GM12878 (cell line): ENCODE measurements at regions not wholly inside any gene's neighbourhood (a gene's known extent, or its start where the extent isn't known, plus 50 kb on each side); places are given as distances from the start of the nearest gene placed in this dataset.

Source experiments
- EP300 ChIP-seq, 2 experiments: fragments of 150-350 bp in 1 of 2; IDR thresholded peaks; 2 replicates each; pipeline ENCODE4 v1.6.1; 2011 to 2012; ENCODE audit warnings: low read depth in 2 of 2, low read length in 2 of 2, borderline replicate concordance in 1 of 2, improper control_type of control experiment in 1 of 2, inconsistent platforms in 1 of 2; ENCODE audit not compliant: control insufficient read depth in 1 of 2
- FOXK2 ChIP-seq: fragments of 450-650 bp; IDR thresholded peaks from 2 replicates; pipeline ENCODE4 v1.6.1; 2017; ENCODE audit warnings: mild to moderate bottlenecking, moderate library complexity
- MYB ChIP-seq: fragments of 150-350 bp; IDR thresholded peaks from 2 replicates; pipeline ENCODE4 v1.6.1; 2014; ENCODE audit warnings: mild to moderate bottlenecking, low read depth, low read length, borderline replicate concordance
- PAX8 ChIP-seq: fragments of 450-650 bp; IDR thresholded peaks from 2 replicates; pipeline ENCODE4 v1.6.1; 2017; ENCODE audit warnings: mild to moderate bottlenecking, moderate library complexity
- TF ChIP-seq, protein P1 (sequence below): fragments of 450-650 bp; formaldehyde crosslinking; IDR thresholded peaks from 2 replicates; pipeline ENCODE4 v1.4.0; 2020; ENCODE audit warnings: mild to moderate bottlenecking, moderate library complexity
- TF ChIP-seq, protein P2 (sequence below), 3 experiments: IDR thresholded peaks in 2 of 3; conservative IDR thresholded peaks in 1 of 3; 2 replicates each; pipeline ENCODE4 v1.5.1; 2011; ENCODE audit warnings: low read depth in 3 of 3, low read length in 3 of 3, mild to moderate bottlenecking in 3 of 3, control low read depth in 2 of 3, moderate library complexity in 2 of 3, inconsistent platforms in 1 of 3, mixed read lengths in 1 of 3; ENCODE audit not compliant: control insufficient read depth in 2 of 3, insufficient read depth in 1 of 3; ENCODE audit errors: extremely low read depth in 1 of 3

DNA sequence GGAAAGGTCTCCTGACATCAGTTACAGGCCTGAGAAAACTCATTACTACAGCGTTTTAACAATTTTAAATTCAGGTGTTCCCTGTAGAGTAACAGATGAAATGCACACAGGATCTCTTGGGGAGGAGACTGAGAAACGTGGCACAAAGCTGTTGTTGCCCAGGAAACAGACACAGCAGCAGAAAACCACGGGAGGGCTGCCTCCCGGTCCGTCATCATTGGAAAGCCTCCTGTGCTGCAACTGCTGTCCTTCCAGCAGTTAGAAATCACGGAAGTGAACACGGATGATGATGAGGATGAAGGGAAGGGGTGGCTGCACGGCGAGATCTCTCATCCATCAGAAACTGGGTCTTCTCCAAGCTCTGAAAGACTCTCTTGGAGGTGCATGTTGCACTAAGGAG lies 94.6 kb upstream of the RNF32 start (continued):
- TF ChIP-seq, protein P1, sequence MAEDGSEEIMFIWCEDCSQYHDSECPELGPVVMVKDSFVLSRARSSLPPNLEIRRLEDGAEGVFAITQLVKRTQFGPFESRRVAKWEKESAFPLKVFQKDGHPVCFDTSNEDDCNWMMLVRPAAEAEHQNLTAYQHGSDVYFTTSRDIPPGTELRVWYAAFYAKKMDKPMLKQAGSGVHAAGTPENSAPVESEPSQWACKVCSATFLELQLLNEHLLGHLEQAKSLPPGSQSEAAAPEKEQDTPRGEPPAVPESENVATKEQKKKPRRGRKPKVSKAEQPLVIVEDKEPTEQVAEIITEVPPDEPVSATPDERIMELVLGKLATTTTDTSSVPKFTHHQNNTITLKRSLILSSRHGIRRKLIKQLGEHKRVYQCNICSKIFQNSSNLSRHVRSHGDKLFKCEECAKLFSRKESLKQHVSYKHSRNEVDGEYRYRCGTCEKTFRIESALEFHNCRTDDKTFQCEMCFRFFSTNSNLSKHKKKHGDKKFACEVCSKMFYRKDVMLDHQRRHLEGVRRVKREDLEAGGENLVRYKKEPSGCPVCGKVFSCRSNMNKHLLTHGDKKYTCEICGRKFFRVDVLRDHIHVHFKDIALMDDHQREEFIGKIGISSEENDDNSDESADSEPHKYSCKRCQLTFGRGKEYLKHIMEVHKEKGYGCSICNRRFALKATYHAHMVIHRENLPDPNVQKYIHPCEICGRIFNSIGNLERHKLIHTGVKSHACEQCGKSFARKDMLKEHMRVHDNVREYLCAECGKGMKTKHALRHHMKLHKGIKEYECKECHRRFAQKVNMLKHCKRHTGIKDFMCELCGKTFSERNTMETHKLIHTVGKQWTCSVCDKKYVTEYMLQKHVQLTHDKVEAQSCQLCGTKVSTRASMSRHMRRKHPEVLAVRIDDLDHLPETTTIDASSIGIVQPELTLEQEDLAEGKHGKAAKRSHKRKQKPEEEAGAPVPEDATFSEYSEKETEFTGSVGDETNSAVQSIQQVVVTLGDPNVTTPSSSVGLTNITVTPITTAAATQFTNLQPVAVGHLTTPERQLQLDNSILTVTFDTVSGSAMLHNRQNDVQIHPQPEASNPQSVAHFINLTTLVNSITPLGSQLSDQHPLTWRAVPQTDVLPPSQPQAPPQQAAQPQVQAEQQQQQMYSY (CRISPR knock-in tag): no peak
- TF ChIP-seq FOXK2 (no peak), MYB (no peak), PAX8 (no peak), EP300 (IDR thresholded peaks at IDR 0.05; ENCODE audit: borderline replicate concordance in 1 of 2, control insufficient read depth in 1 of 2, low read depth in 2 of 2, low read length in 2 of 2) (no peak)
- TF ChIP-seq, protein P2, sequence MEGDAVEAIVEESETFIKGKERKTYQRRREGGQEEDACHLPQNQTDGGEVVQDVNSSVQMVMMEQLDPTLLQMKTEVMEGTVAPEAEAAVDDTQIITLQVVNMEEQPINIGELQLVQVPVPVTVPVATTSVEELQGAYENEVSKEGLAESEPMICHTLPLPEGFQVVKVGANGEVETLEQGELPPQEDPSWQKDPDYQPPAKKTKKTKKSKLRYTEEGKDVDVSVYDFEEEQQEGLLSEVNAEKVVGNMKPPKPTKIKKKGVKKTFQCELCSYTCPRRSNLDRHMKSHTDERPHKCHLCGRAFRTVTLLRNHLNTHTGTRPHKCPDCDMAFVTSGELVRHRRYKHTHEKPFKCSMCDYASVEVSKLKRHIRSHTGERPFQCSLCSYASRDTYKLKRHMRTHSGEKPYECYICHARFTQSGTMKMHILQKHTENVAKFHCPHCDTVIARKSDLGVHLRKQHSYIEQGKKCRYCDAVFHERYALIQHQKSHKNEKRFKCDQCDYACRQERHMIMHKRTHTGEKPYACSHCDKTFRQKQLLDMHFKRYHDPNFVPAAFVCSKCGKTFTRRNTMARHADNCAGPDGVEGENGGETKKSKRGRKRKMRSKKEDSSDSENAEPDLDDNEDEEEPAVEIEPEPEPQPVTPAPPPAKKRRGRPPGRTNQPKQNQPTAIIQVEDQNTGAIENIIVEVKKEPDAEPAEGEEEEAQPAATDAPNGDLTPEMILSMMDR (IDR thresholded peaks at IDR 0.05 in 2 of 3, conservative IDR thresholded peaks at IDR 0.05 in 1 of 3; ENCODE audit: control insufficient read depth in 2 of 3, extremely low read depth in 1 of 3, insufficient read depth in 1 of 3, low read depth in 3 of 3, low read length in 3 of 3): no peak
- TF ChIP-seq, all 136 proteins: peak for 0
